KMS-11 (cell line): ENCODE measurements at regions not wholly inside any gene's neighbourhood (a gene's known extent, or its start where the extent isn't known, plus 50 kb on each side); places are given as distances from the start of the nearest gene placed in this dataset.

Experiments
- H2AFZ ChIP-seq: fragments of 200-600 bp; sonication (generic); 2 replicates; pipeline ENCODE4 v1.6.1; 2016; ENCODE audit warnings: antibody characterized with exemption, mixed run types, low read depth
- H3K27ac ChIP-seq: fragments of 200-600 bp; sonication (generic); 2 replicates; pipeline ENCODE4 v1.6.1; 2016; ENCODE audit warnings: mild to moderate bottlenecking, mixed run types
- H3K27me3 ChIP-seq: fragments of 200-600 bp; sonication (generic); 2 replicates; pipeline ENCODE4 v1.6.1; 2017; ENCODE audit warnings: mild to moderate bottlenecking, low read depth, mixed run types, moderate library complexity; ENCODE audit not compliant: insufficient read depth
- H3K36me3 ChIP-seq: fragments of 200-600 bp; sonication (generic); 2 replicates; pipeline ENCODE4 v1.6.1; 2017; ENCODE audit warnings: mild to moderate bottlenecking, mixed run types; ENCODE audit not compliant: insufficient read depth
- H3K4me1 ChIP-seq: fragments of 200-600 bp; sonication (generic); 2 replicates; pipeline ENCODE4 v1.6.1; 2016; ENCODE audit warnings: mild to moderate bottlenecking, low read depth, mixed run types; ENCODE audit not compliant: poor library complexity, severe bottlenecking
- H3K4me2 ChIP-seq: fragments of 200-600 bp; sonication (generic); 2 replicates; pipeline ENCODE4 v1.7.0; 2016; ENCODE audit warnings: mild to moderate bottlenecking, mixed run types
- H3K4me3 ChIP-seq: fragments of 200-600 bp; sonication (generic); IDR thresholded peaks from 2 replicates; pipeline ENCODE4 v1.6.1; 2017; ENCODE audit warnings: low read depth, low read length, mixed read lengths; ENCODE audit not compliant: insufficient read depth
- H3K79me2 ChIP-seq: fragments of 200-600 bp; sonication (generic); 2 replicates; pipeline ENCODE4 v1.6.1; 2016; ENCODE audit warnings: low read depth, mixed run types; ENCODE audit not compliant: insufficient read depth
- H3K9ac ChIP-seq: fragments of 200-600 bp; sonication (generic); 2 replicates; pipeline ENCODE4 v1.6.1; 2016; ENCODE audit warnings: mild to moderate bottlenecking, mixed run types
- H4K20me1 ChIP-seq: fragments of 200-600 bp; sonication (generic); 2 replicates; pipeline ENCODE4 v1.6.1; 2016; ENCODE audit warnings: mild to moderate bottlenecking, mixed run types; ENCODE audit not compliant: insufficient read depth
- TF ChIP-seq, protein P1 (sequence below): fragments of 200-600 bp; sonication (generic); conservative IDR thresholded peaks from 2 replicates; pipeline ENCODE4 v1.6.1; 2017; ENCODE audit warnings: low read depth, mild to moderate bottlenecking, antibody characterized with exemption, low read length, moderate library complexity, mixed read lengths

DNA sequence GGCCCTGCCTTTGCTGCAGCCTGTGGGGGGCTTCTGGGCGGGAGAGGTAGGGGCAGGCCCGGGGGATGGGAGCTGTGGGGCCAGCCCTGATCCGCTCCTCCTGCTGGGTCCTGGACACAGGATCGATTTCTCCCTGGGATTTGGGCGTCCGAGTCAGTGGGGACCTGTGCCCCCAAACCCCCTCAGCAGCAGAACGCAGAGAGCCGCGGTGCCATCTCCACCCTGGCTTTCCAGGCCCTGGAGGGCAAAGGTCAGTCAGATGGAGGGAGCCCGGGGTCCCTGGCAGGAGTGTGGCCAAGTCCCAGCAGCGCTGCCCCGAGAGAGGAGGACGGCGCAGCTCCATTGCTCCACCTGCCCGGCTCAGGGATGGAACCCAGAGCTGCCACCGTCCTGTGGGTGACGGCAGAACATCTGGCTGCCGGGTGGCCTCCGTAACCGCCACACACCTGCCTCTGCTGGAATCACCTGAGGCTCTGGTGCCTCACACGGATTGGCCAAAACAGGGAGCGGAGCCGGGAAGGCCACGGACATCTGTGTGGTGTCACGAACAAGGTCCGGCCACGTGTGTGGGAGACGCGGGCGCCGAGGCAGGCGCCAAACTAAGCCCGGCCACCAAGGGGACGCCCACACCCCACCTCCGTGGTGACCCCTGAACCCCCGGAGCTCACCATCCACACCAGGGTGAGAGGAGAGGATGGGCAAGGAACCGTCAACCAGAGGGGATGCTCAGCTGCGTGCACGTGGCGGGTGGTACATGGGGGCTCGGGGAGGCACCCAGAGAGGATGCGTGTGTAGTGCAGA, 80.3 kb upstream of the FBRSL1 start:
- no peaks in the 10 kb centered on the region for H3K79me2 ChIP-seq
- no peak overlapping the region for H3K4me2 ChIP-seq
- no peaks in the 10 kb centered on the region for H3K36me3 ChIP-seq
- H2AFZ ChIP-seq = no peak overlapping the region
- no peaks in the 10 kb centered on the region for H4K20me1 ChIP-seq
- H3K27ac ChIP-seq = no peak overlapping the region
- H3K4me3 ChIP-seq = no peak overlapping the region
- TF ChIP-seq, protein P1, sequence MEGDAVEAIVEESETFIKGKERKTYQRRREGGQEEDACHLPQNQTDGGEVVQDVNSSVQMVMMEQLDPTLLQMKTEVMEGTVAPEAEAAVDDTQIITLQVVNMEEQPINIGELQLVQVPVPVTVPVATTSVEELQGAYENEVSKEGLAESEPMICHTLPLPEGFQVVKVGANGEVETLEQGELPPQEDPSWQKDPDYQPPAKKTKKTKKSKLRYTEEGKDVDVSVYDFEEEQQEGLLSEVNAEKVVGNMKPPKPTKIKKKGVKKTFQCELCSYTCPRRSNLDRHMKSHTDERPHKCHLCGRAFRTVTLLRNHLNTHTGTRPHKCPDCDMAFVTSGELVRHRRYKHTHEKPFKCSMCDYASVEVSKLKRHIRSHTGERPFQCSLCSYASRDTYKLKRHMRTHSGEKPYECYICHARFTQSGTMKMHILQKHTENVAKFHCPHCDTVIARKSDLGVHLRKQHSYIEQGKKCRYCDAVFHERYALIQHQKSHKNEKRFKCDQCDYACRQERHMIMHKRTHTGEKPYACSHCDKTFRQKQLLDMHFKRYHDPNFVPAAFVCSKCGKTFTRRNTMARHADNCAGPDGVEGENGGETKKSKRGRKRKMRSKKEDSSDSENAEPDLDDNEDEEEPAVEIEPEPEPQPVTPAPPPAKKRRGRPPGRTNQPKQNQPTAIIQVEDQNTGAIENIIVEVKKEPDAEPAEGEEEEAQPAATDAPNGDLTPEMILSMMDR = no peak
- H3K9ac ChIP-seq = no peak overlapping the region
- no peaks in the 10 kb centered on the region for H3K4me1 ChIP-seq
- peaks cover 6% of the 10 kb centered on the region; the same call in 1 of the 2 replicates for H3K27me3 ChIP-seq

DNA sequence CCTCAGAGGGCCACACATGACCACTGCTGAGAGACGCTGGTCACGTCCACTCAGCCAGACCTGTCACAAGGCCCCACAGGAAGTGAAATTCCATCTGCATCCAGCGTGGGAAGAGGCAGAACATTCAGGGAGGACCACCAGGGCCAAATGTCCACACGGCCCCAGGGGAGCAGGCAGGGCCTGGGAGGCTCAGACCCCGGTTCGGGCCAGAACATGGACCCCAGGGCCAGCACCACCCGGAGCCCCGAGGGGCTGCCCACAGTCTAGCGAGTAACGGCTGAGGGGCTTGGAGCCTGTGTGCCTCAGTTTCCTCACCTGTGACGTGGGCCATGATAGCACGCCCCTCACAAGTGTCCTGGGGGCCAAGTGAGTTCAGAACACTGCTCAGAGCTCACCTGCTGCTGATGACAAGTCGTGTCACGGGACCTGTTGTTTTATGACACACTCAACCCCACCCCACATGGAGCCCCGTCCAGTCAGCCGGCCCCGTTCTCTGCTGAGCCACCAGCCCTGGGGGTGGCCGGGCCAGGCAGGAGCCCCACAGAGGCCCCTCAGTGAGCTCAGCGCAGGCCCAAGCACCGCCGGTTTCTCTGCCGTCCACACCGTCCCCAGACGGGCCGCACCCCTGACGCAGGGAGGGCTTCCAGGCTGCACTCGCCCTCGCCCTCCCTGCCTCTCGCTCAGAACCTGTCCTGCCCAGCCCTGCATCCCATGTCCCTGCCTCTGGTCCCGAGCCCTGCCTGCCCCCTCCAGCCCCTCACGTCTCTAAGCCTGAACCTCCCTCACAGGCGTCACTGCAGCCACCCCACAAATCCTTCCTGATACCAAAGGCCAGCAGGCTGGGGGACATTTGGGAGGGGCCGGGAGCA, 79.5 kb upstream of the GALNT9 start:
- no peak overlapping the region for H3K4me3 ChIP-seq
- no peaks in the 10 kb centered on the region for H3K79me2 ChIP-seq
- H3K4me2 ChIP-seq = no peak overlapping the region
- TF ChIP-seq, protein P1 = no peak
- peaks cover 8% of the 10 kb centered on the region; the same call in 1 of the 2 replicates for H3K27me3 ChIP-seq
- H2AFZ ChIP-seq = no peak overlapping the region
- no peak overlapping the region for H3K9ac ChIP-seq
- no peaks in the 10 kb centered on the region for H4K20me1 ChIP-seq
- no peaks in the 10 kb centered on the region for H3K36me3 ChIP-seq
- no peaks in the 10 kb centered on the region for H3K4me1 ChIP-seq
- no peak overlapping the region for H3K27ac ChIP-seq

DNA sequence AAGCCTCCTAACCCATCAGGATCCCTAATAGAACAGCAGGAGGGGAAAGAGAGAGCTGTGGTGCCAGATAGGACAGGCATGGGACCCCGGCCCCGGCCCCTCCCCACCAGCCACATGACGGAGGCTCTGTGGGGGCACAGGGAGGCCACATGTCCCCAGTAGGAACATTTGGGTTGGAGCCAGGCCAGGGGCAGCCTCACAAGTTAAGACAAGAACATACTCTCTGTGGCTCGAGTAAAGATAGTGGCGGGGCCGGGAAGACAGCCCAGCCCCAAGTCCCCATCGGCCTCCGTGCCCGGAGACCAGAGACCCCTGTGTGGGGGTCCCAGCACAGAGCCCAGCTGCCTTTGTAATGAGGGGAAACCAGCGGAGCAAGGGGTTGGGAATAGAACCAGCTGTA, 78.6 kb upstream of the GALNT9 start:
- Histone ChIP-seq H3K36me3 (no peaks in the 10 kb centered on the region), H3K79me2 (no peaks in the 10 kb centered on the region), H3K4me3 (no peak overlapping the region), H4K20me1 (no peaks in the 10 kb centered on the region), H3K4me2 (no peak overlapping the region), H3K4me1 (no peaks in the 10 kb centered on the region), H3K27me3 (peaks cover 8% of the 10 kb centered on the region; the same call in 1 of the 2 replicates), H3K27ac (no peak overlapping the region), H3K9ac (no peak overlapping the region), H2AFZ (no peak overlapping the region)
- TF ChIP-seq, protein P1 = no peak

DNA sequence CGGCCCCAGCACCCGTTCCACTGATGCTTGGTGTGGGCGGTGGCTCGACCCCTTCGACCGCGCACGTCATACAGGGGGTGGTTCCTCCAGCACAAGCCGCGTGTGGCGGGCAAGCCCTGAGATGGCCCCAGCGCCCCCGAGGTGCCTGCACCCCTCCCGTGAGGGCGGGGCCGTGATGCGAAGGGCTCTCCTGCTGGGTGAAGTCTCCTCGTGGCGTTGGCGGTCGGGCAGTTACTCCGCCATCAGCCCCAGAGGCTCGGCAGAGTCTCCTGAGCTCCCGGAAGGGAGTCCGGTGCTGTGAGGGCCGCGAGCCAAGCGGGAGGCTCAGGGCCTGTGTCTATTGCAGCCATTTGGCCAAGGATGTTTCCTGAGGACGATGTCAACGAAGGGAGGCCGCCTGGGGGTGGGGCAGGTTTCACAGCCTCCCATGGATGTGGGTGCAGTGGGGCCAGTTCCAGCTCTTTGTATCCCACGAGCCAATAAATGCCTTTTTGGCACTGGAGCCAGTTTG, 78.1 kb upstream of the GALNT9 start:
- no peak overlapping the region for H3K4me2 ChIP-seq
- H3K9ac ChIP-seq = no peak overlapping the region
- H3K27me3 ChIP-seq = peaks cover 11% of the 10 kb centered on the region; the same call in 1 of the 2 replicates
- H3K36me3 ChIP-seq = no peaks in the 10 kb centered on the region
- H4K20me1 ChIP-seq = no peaks in the 10 kb centered on the region
- no peak overlapping the region for H2AFZ ChIP-seq
- H3K4me3 ChIP-seq = no peak overlapping the region
- H3K27ac ChIP-seq = no peak overlapping the region
- no peaks in the 10 kb centered on the region for H3K79me2 ChIP-seq
- TF ChIP-seq, protein P1 = no peak
- no peaks in the 10 kb centered on the region for H3K4me1 ChIP-seq
